ENCODE measurements at regions not wholly inside any gene's neighbourhood (a gene's known extent, or its start where the extent isn't known, plus 50 kb on each side); places are given as distances from the start of the nearest gene placed in this dataset.

GRCh38 chr11:50155508-50155907, 122.8 kb downstream of the OR4C45 start:
- no peak overlapping the region for H3K27ac ChIP-seq (ENCODE audit: low read depth, low read length)
- H3K23ac ChIP-seq (ENCODE audit: low read length) = no peak overlapping the region
- no peak overlapping the region for H2AK5ac ChIP-seq (ENCODE audit: low read length)
- H3K79me2 ChIP-seq (ENCODE audit: control insufficient read depth, insufficient read depth, low read length) = no peaks in the 10 kb centered on the region
- H2BK120ac ChIP-seq (ENCODE audit: low read depth, low read length) = no peak overlapping the region
- H2BK5ac ChIP-seq (ENCODE audit: low read length) = no peak overlapping the region
- H3K4me2 ChIP-seq (ENCODE audit: low read length) = no peak overlapping the region
- no peaks in the 10 kb centered on the region for H3K79me1 ChIP-seq (ENCODE audit: low read length)
- H4K8ac ChIP-seq (ENCODE audit: low read depth, low read length) = no peak overlapping the region
- H3K4me1 ChIP-seq (ENCODE audit: control insufficient read depth, low read depth, low read length) = no peaks in the 10 kb centered on the region
- H3K36me3 ChIP-seq (ENCODE audit: control insufficient read depth, insufficient read depth, low read length) = no peaks in the 10 kb centered on the region
- no peak for DNase-seq
- H3K4me3 ChIP-seq (ENCODE audit: low read length) = no peak overlapping the region
- no peak overlapping the region for H2BK15ac ChIP-seq (replicated peaks; ENCODE audit: low read depth)
- no peak overlapping the region for H3K9ac ChIP-seq (ENCODE audit: low read length)
- H3K56ac ChIP-seq (ENCODE audit: low read length) = no peak overlapping the region
- no peak overlapping the region for H3K4ac ChIP-seq (ENCODE audit: low read depth, low read length)
- no peak overlapping the region for H3K18ac ChIP-seq (ENCODE audit: low read length)
- H4K5ac ChIP-seq (ENCODE audit: low read length) = no peak overlapping the region
- H3K27me3 ChIP-seq (ENCODE audit: insufficient read depth, low read length, poor library complexity) = no peaks in the 10 kb centered on the region

GRCh38 chr11:50164050-50164449, 131.4 kb downstream of the OR4C45 start:
- Histone ChIP-seq H2BK5ac (ENCODE audit: low read length) (no peak overlapping the region), H3K27me3 (ENCODE audit: insufficient read depth, low read length, poor library complexity) (no peaks in the 10 kb centered on the region), H3K36me3 (ENCODE audit: control insufficient read depth, insufficient read depth, low read length) (no peaks in the 10 kb centered on the region), H3K4me1 (ENCODE audit: control insufficient read depth, low read depth, low read length) (no peaks in the 10 kb centered on the region), H2BK15ac (replicated peaks; ENCODE audit: low read depth) (no peak overlapping the region), H3K4ac (ENCODE audit: low read depth, low read length) (no peak overlapping the region), H4K5ac (ENCODE audit: low read length) (no peak overlapping the region), H3K9ac (ENCODE audit: low read length) (no peak overlapping the region), H3K23ac (ENCODE audit: low read length) (no peak overlapping the region), H3K56ac (ENCODE audit: low read length) (no peak overlapping the region), H3K79me2 (ENCODE audit: control insufficient read depth, insufficient read depth, low read length) (no peaks in the 10 kb centered on the region), H4K8ac (ENCODE audit: low read depth, low read length) (no peak overlapping the region), H3K27ac (ENCODE audit: low read depth, low read length) (no peak overlapping the region), H3K4me2 (ENCODE audit: low read length) (no peak overlapping the region), H3K18ac (ENCODE audit: low read length) (no peak overlapping the region), H3K79me1 (ENCODE audit: low read length) (no peaks in the 10 kb centered on the region), H3K4me3 (ENCODE audit: low read length) (no peak overlapping the region), H2AK5ac (ENCODE audit: low read length) (no peak overlapping the region), H2BK120ac (ENCODE audit: low read depth, low read length) (no peak overlapping the region)
- DNase-seq = no peak
- no CpG with 5 or more reads among the region's 13 CpGs for WGBS (ENCODE audit: extremely low coverage, insufficient coverage, low lambda C conversion rate)

GRCh38 chr11:50169634-50170033, 137.0 kb downstream of the OR4C45 start:
- H3K23ac ChIP-seq (ENCODE audit: low read length) = no peak overlapping the region
- H3K79me2 ChIP-seq (ENCODE audit: control insufficient read depth, insufficient read depth, low read length) = no peaks in the 10 kb centered on the region
- H2BK5ac ChIP-seq (ENCODE audit: low read length) = no peak overlapping the region
- no peak overlapping the region for H3K56ac ChIP-seq (ENCODE audit: low read length)
- no peak overlapping the region for H3K4me2 ChIP-seq (ENCODE audit: low read length)
- no peak for DNase-seq
- no peak overlapping the region for H2BK120ac ChIP-seq (ENCODE audit: low read depth, low read length)
- no peaks in the 10 kb centered on the region for H3K36me3 ChIP-seq (ENCODE audit: control insufficient read depth, insufficient read depth, low read length)
- H3K9ac ChIP-seq (ENCODE audit: low read length) = no peak overlapping the region
- no peak overlapping the region for H4K8ac ChIP-seq (ENCODE audit: low read depth, low read length)
- no peaks in the 10 kb centered on the region for H3K27me3 ChIP-seq (ENCODE audit: insufficient read depth, low read length, poor library complexity)
- no peak overlapping the region for H3K4ac ChIP-seq (ENCODE audit: low read depth, low read length)
- H3K4me1 ChIP-seq (ENCODE audit: control insufficient read depth, low read depth, low read length) = no peaks in the 10 kb centered on the region
- WGBS (ENCODE audit: extremely low coverage, insufficient coverage, low lambda C conversion rate) = no CpG with 5 or more reads among the region's 13 CpGs
- H3K18ac ChIP-seq (ENCODE audit: low read length) = no peak overlapping the region
- no peak overlapping the region for H3K27ac ChIP-seq (ENCODE audit: low read depth, low read length)
- no peak overlapping the region for H2BK15ac ChIP-seq (replicated peaks; ENCODE audit: low read depth)
- no peak overlapping the region for H4K5ac ChIP-seq (ENCODE audit: low read length)
- no peak overlapping the region for H3K4me3 ChIP-seq (ENCODE audit: low read length)
- H2AK5ac ChIP-seq (ENCODE audit: low read length) = no peak overlapping the region
- H3K79me1 ChIP-seq (ENCODE audit: low read length) = no peaks in the 10 kb centered on the region

- H3K4me1 ChIP-seq (ENCODE audit: control insufficient read depth, low read depth, low read length) = no peaks in the 10 kb centered on the region
Observed at GRCh38 chr11:50170115-50170514, 137.4 kb downstream of the OR4C45 start.

GRCh38 chr11:50174189-50174588, 141.5 kb downstream of the OR4C45 start:
- H2AK5ac ChIP-seq (ENCODE audit: low read length) = no peak overlapping the region
- H3K9ac ChIP-seq (ENCODE audit: low read length) = no peak overlapping the region
- no peaks in the 10 kb centered on the region for H3K36me3 ChIP-seq (ENCODE audit: control insufficient read depth, insufficient read depth, low read length)
- no peak overlapping the region for H4K5ac ChIP-seq (ENCODE audit: low read length)
- no peaks in the 10 kb centered on the region for H3K4me1 ChIP-seq (ENCODE audit: control insufficient read depth, low read depth, low read length)
- no peak overlapping the region for H3K27ac ChIP-seq (ENCODE audit: low read depth, low read length)
- H3K79me1 ChIP-seq (ENCODE audit: low read length) = no peaks in the 10 kb centered on the region
- no peak overlapping the region for H2BK15ac ChIP-seq (replicated peaks; ENCODE audit: low read depth)
- H3K4me2 ChIP-seq (ENCODE audit: low read length) = no peak overlapping the region
- no peak overlapping the region for H3K23ac ChIP-seq (ENCODE audit: low read length)
- no peak overlapping the region for H3K4ac ChIP-seq (ENCODE audit: low read depth, low read length)
- no peak overlapping the region for H2BK120ac ChIP-seq (ENCODE audit: low read depth, low read length)
- H3K56ac ChIP-seq (ENCODE audit: low read length) = no peak overlapping the region
- no peaks in the 10 kb centered on the region for H3K79me2 ChIP-seq (ENCODE audit: control insufficient read depth, insufficient read depth, low read length)
- no peak overlapping the region for H3K18ac ChIP-seq (ENCODE audit: low read length)
- H2BK5ac ChIP-seq (ENCODE audit: low read length) = no peak overlapping the region
- no peak for DNase-seq
- no peaks in the 10 kb centered on the region for H3K27me3 ChIP-seq (ENCODE audit: insufficient read depth, low read length, poor library complexity)
- H3K4me3 ChIP-seq (ENCODE audit: low read length) = no peak overlapping the region
- H4K8ac ChIP-seq (ENCODE audit: low read depth, low read length) = no peak overlapping the region

More at GRCh38 chr11:50170115-50170514, 137.4 kb downstream of the OR4C45 start:
- H3K36me3 ChIP-seq (ENCODE audit: control insufficient read depth, insufficient read depth, low read length) = no peaks in the 10 kb centered on the region
- no peaks in the 10 kb centered on the region for H3K79me1 ChIP-seq (ENCODE audit: low read length)
- no peaks in the 10 kb centered on the region for H3K79me2 ChIP-seq (ENCODE audit: control insufficient read depth, insufficient read depth, low read length)
- no CpG with 5 or more reads among the region's 17 CpGs for WGBS (ENCODE audit: extremely low coverage, insufficient coverage, low lambda C conversion rate)
- H3K4ac ChIP-seq (ENCODE audit: low read depth, low read length) = no peak overlapping the region
- H4K8ac ChIP-seq (ENCODE audit: low read depth, low read length) = no peak overlapping the region
- no peak overlapping the region for H3K9ac ChIP-seq (ENCODE audit: low read length)
- no peak overlapping the region for H2BK120ac ChIP-seq (ENCODE audit: low read depth, low read length)
- H2AK5ac ChIP-seq (ENCODE audit: low read length) = no peak overlapping the region
- no peak overlapping the region for H4K5ac ChIP-seq (ENCODE audit: low read length)
- H3K4me3 ChIP-seq (ENCODE audit: low read length) = no peak overlapping the region
- H3K18ac ChIP-seq (ENCODE audit: low read length) = no peak overlapping the region
- no peak overlapping the region for H3K27ac ChIP-seq (ENCODE audit: low read depth, low read length)
- no peak overlapping the region for H3K56ac ChIP-seq (ENCODE audit: low read length)
- H3K23ac ChIP-seq (ENCODE audit: low read length) = no peak overlapping the region
- no peak overlapping the region for H2BK15ac ChIP-seq (replicated peaks; ENCODE audit: low read depth)
- DNase-seq = no peak
- H2BK5ac ChIP-seq (ENCODE audit: low read length) = no peak overlapping the region
- H3K4me2 ChIP-seq (ENCODE audit: low read length) = no peak overlapping the region
- no peaks in the 10 kb centered on the region for H3K27me3 ChIP-seq (ENCODE audit: insufficient read depth, low read length, poor library complexity)

GRCh38 chr11:50174975-50175374, 142.3 kb downstream of the OR4C45 start:
- H3K23ac ChIP-seq (ENCODE audit: low read length) = no peak overlapping the region
- H3K79me1 ChIP-seq (ENCODE audit: low read length) = no peaks in the 10 kb centered on the region
- no peak overlapping the region for H3K27ac ChIP-seq (ENCODE audit: low read depth, low read length)
- H3K4me3 ChIP-seq (ENCODE audit: low read length) = no peak overlapping the region
- H3K18ac ChIP-seq (ENCODE audit: low read length) = no peak overlapping the region
- H4K5ac ChIP-seq (ENCODE audit: low read length) = no peak overlapping the region
- H2BK15ac ChIP-seq (replicated peaks; ENCODE audit: low read depth) = no peak overlapping the region
- H2BK120ac ChIP-seq (ENCODE audit: low read depth, low read length) = no peak overlapping the region
- no peak overlapping the region for H3K4me2 ChIP-seq (ENCODE audit: low read length)
- DNase-seq = no peak
- H3K56ac ChIP-seq (ENCODE audit: low read length) = no peak overlapping the region
- no peak overlapping the region for H2BK5ac ChIP-seq (ENCODE audit: low read length)
- no CpG with 5 or more reads among the region's 1 CpG for WGBS (ENCODE audit: extremely low coverage, insufficient coverage, low lambda C conversion rate)
- H4K8ac ChIP-seq (ENCODE audit: low read depth, low read length) = no peak overlapping the region
- no peaks in the 10 kb centered on the region for H3K4me1 ChIP-seq (ENCODE audit: control insufficient read depth, low read depth, low read length)
- no peaks in the 10 kb centered on the region for H3K27me3 ChIP-seq (ENCODE audit: insufficient read depth, low read length, poor library complexity)
- no peak overlapping the region for H3K4ac ChIP-seq (ENCODE audit: low read depth, low read length)
- no peaks in the 10 kb centered on the region for H3K36me3 ChIP-seq (ENCODE audit: control insufficient read depth, insufficient read depth, low read length)
- H2AK5ac ChIP-seq (ENCODE audit: low read length) = no peak overlapping the region
- no peak overlapping the region for H3K9ac ChIP-seq (ENCODE audit: low read length)
- H3K79me2 ChIP-seq (ENCODE audit: control insufficient read depth, insufficient read depth, low read length) = no peaks in the 10 kb centered on the region
